HG03469 (cell line): ENCODE measurements at regions not wholly inside any gene's neighbourhood (a gene's known extent, or its start where the extent isn't known, plus 50 kb on each side); places are given as distances from the start of the nearest gene placed in this dataset.

ENCODE experiments used
- ATAC-seq: cut with Tn5 transposase; IDR thresholded peaks from one replicate; pipeline ENCODE4 v1.9.1; 2021; ENCODE audit warnings: mild to moderate bottlenecking, moderate library complexity, moderate number of reproducible peaks; ENCODE audit not compliant: unreplicated experiment

GRCh38 chr14:97413966-97414717 is 617.0 kb downstream of the VRK1 start:
- ATAC-seq, result no peak

DNA sequence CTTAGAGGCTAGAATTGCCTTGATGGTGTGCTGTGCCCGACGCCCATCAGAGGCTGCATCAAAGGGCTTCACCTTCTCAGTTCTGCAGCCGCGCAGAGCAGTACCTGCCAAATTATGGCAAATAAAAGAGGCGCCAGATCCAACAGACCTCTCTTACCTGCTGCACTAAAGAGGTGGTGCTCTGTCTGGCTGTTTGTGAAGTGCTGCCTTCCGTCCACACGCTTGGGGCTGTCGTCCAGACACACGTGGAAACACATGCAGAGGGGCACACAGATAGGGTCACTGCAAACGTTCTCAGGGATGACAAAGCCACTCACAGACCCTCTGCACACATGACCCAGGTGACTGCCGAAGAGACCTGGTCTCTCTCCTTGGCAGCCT is 617.5 kb downstream of the VRK1 start:
- no peak for ATAC-seq

DNA sequence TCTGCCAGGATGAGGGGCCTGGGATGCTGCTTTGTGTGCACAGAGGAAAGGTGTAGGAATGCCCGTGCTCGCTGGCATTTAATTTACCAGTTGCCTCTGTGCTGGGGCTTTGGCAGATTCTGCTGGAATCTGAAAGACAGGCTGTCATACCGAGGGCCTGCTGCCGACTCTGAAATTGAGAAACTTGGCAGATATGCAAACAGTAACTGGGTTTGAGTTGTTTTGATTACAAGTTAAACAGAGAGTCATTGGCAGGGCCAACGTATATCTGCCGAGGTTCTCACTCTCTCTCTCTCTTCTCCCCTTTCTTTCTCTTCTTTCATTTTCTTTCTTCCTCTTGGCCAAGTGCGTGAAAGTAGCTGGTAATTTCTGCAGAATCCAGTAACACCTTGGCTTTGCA is 618.7 kb downstream of the VRK1 start:
- no peak for ATAC-seq

DNA sequence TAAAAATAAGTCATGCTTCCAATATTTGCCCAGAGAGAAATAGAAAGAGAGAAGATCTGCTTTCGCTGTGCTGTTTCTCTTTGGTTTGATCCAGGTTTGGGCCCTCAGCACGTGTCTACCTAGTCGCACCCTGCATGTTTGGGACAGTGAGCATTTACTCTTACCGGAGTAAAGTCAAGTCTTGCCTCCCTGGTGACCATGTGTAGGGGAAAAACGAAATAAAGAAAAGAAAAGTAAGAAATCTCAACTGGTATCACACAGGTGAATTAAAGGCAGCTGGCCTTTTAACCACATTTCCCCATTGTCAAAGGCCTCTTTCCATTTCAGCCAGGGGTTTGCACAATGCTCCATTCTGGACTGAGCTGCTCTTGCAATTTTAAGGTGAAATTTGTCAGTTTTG is 619.4 kb downstream of the VRK1 start:
- no peak for ATAC-seq

DNA sequence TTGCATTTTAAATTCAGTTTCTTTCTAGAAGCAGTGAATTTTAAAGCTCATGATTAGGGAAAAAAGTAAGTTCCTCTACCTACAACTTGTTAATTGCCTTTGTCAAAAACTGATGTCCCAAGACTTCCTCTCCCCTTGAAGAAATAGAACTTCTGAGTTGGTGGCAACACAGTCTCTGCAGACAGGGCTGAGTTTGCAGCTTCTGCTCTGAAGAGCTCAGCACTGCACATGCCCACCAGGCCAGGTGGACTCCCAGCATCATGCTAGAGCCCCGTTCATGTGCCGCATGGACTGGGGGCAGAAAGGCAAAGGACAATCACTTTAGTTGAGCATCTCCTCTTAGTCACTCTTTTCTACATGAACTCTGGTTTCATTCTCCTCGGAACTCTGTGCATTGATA is 620.1 kb downstream of the VRK1 start:
- ATAC-seq, result no peak

GRCh38 chr14:97420211-97420610 is 623.0 kb downstream of the VRK1 start:
- ATAC-seq, result no peak

DNA sequence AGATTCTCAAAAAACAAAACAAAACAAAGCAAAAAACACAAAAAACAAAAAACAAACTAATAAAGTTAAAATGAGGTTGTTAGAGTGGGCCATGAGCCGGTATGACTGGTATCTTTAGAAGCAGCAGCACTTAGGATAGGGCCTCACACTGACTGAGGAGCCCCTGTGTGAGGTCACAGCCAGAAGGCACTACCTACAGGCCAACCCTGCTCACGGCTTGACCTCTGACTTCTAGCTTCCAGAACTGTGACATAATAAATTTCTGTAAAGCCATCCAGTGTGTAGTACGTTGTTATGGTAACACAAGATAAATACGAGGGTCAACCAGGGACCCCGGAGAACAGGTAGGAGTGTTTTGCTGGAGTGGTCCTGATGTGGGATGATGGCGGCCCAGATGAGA is 629.6 kb downstream of the VRK1 start:
- no peak for ATAC-seq

DNA sequence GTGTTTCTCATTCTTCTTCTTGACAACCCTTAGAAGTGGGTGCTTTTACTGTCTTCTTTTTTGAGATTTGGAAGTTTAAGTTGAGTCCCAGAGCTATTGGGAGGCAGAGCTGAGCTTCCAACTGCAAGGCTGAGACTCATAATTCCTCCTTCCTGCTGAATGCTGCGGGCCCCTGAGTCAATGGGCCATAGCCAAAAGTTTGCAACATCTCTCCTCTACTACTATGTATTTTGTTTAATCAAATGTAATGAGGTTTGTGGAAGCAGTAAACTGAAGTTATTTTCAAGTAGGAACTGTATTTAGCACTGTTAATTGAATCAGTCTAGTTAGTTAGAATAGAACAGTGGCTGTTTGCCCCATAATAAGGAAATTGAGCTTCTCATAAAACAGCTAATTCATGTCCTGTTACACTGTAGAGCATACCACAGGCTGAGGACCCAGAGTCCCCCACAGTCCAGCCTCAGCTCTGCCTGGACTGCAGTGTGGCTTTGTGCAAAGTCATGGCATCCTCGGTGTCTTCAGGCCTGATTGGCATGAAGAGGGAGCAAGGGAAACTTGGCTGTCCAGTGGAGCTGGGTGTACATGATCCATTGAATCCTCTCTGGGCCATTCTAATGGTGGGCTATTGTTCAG is 631.7 kb downstream of the VRK1 start:
- ATAC-seq, result no peak

DNA sequence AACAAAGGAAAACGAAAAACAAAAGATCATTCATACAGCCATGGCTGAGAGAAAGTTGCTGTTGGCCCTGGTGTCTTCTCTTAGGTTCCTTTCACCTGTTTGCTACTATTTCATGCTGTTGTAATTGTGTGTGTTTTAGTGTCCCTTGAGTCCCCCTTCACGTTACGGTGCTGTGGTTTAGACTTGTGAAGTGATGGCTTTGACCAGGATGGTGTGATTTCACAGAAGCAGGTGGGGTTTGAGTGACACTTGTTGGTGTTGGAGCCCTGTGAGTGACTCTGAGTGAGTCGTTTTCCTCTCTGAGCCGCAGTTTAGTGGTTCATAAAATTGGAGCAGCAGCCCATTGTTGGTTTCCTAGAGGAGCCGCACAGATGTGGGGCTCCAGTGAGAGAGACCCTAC is 635.4 kb downstream of the VRK1 start:
- ATAC-seq, result no peak

DNA sequence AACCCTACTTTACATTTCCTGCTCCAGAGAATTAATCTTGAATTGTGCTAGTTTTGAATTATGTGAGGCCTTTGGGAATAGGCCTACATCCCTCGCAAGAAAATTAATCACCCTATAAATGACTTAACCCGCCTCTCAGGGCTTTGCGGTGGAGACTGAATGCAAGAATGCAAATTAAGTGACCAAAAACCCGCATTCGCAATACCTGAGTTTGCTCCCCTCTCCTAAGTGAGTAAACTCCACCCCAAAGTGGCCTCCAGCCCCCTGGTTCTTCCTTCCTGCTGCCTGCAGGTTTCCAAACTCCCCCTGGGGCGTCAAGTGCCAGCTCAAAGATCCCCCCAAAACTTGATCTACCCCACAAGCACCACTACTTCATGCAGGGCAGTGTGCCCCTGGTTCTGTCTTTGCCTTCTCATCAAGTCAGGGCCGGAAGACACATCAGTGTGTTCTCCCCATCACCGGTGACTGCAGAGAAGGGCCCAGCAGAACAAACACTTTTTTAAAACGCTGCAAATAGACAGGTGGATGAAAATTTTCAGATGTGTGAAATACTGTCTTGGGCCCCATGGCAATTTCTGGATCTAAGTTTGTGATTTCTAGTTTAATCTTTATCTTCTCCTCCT is 644.7 kb downstream of the VRK1 start:
- ATAC-seq, result no peak

GRCh38 chr14:97442363-97442762 is 645.2 kb downstream of the VRK1 start:
- ATAC-seq, result no peak

- no peak for ATAC-seq
Observed at GRCh38 chr14:97443412-97443811, 646.2 kb downstream of the VRK1 start.

- no peak for ATAC-seq
Observed at GRCh38 chr14:97444248-97444647, 647.1 kb downstream of the VRK1 start.

- ATAC-seq, result no peak
Observed at GRCh38 chr14:97445367-97445766, 648.2 kb downstream of the VRK1 start.

- ATAC-seq, result no peak
Observed at GRCh38 chr14:97446087-97446486, 648.9 kb downstream of the VRK1 start.

- no peak for ATAC-seq
Observed at GRCh38 chr14:97452314-97452713, 655.1 kb downstream of the VRK1 start.

- ATAC-seq, result no peak
Observed at GRCh38 chr14:97453991-97454390, 656.8 kb downstream of the VRK1 start.

DNA sequence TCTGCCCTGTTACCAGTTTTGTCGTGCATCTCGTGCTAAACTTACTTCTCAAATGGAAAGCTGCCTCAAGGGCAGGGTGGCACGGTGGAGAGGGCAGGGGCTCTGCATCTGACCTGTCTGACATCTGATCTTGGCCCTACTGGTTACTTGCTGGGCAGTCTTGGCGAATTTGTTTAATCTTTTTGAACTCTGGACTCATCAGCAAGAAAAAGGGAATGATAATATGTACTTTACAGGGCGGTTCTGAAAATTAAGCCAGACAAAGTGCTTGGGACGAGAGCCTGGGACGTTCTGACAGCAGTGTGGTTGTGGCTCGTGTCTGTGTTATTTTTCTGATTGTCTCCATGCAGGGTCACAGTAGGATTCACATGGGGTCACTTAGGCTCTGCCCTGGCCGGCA is 659.3 kb downstream of the VRK1 start:
- ATAC-seq, result no peak

GRCh38 chr14:97456958-97457357 is 659.8 kb downstream of the VRK1 start:
- ATAC-seq, result no peak

DNA sequence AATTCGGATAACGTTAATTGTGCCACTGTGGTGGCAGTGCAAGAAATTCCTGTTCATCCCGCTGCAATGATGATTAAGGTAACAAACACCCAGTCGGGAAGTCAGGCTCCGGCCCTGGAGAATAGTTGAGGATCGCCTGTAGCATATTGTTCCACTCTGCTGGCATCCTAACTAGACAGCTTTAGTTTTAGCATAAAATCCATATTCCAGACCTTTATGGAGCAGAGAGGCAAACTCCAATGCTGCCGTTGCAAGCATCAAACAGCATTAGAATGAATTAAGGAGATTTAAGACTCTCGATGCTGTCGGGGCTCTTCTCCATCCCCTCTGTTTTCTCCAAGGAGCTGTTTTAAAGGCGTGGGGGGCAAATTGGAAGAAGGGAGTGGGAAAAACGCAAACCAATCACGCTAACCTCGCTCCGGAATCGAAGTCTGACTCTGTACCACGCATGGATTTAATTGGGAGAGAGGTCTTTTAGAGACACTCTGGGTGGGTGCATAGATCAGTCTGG is 660.4 kb downstream of the VRK1 start:
- no peak for ATAC-seq

DNA sequence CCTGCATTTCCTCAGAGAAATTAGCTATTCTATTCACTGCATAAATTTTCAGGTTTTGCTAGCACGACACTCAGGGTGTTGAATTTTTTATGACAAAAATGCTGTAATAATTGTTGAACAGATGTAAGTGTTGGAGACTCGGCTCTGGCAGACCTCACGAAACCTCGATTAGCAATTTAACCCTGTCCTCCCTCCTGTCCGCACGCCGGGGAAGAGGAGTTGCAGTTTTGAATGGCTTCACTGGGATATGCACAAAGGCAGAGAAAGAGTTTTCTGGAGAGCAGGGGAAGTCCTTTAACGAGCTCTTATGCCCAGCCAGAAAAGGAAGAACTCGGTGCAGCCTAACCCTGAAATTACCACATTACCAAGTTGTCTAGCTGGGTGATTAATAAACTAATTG is 661.1 kb downstream of the VRK1 start:
- no peak for ATAC-seq
